ENCODE measurements at regions not wholly inside any gene's neighbourhood (a gene's known extent, or its start where the extent isn't known, plus 50 kb on each side); places are given as distances from the start of the nearest gene placed in this dataset.
"Not testable (repeated sequence)": the region's sequence is repeated elsewhere in the genome, so short reads cannot be mapped to it uniquely, and the experiment has no call there.

- H3K27me3 Mint-ChIP-seq; H3K4me1 Mint-ChIP-seq (ENCODE audit: unreplicated experiment); DNase-seq (ENCODE audit: extremely low spot score, unreplicated experiment): not testable (repeated sequence)
These were observed 435.2 kb downstream of the ZNF479 start for GRCh38 chr7:56697058-56697457.

GRCh38 chr7:56686276-56686859, 445.9 kb downstream of the ZNF479 start:
- TF ChIP-seq CTCF (conservative IDR thresholded peaks at IDR 0.05): no peak
- Mint-ChIP-seq H3K9me3 (peaks cover 5% of the 10 kb centered on the region), H3K4me3 (no peak overlapping the region), H3K36me3 (no peaks in the 10 kb centered on the region), H3K4me1 (ENCODE audit: unreplicated experiment) (no peaks in the 10 kb centered on the region), H3K27ac (no peak overlapping the region), H3K27me3 (no peaks in the 10 kb centered on the region)
- DNase-seq (ENCODE audit: extremely low spot score, unreplicated experiment): no peak

More at GRCh38 chr7:56697058-56697457, 435.2 kb downstream of the ZNF479 start:
- not testable (repeated sequence) for H3K9me3 Mint-ChIP-seq, H3K36me3 Mint-ChIP-seq, H3K27ac Mint-ChIP-seq, H3K4me3 Mint-ChIP-seq

- H3K27me3 Mint-ChIP-seq: no peaks in the 10 kb centered on the region
- H3K27ac Mint-ChIP-seq: no peak overlapping the region
- no peaks in the 10 kb centered on the region for H3K36me3 Mint-ChIP-seq
- no peak for DNase-seq (ENCODE audit: extremely low spot score, unreplicated experiment)
- peaks cover 19% of the 10 kb centered on the region for H3K9me3 Mint-ChIP-seq
- no peaks in the 10 kb centered on the region for H3K4me1 Mint-ChIP-seq (ENCODE audit: unreplicated experiment)
- no peak overlapping the region for H3K4me3 Mint-ChIP-seq
- TF ChIP-seq CTCF (conservative IDR thresholded peaks at IDR 0.05): no peak
These were observed 493.0 kb downstream of the ZNF479 start for GRCh38 chr7:56639173-56639746.

GRCh38 chr7:56609852-56610355, 493.7 kb upstream of the NUPR2 start:
- Mint-ChIP-seq H3K4me1 (ENCODE audit: unreplicated experiment) (no peaks in the 10 kb centered on the region), H3K4me3 (no peak overlapping the region), H3K36me3 (no peaks in the 10 kb centered on the region), H3K27me3 (no peaks in the 10 kb centered on the region), H3K9me3 (peaks cover 17% of the 10 kb centered on the region), H3K27ac (no peak overlapping the region)
- no peak for TF ChIP-seq CTCF (conservative IDR thresholded peaks at IDR 0.05)
- no peak for DNase-seq (ENCODE audit: extremely low spot score, unreplicated experiment)

GRCh38 chr7:56605146-56605545, 488.9 kb upstream of the NUPR2 start:
- H3K27me3 Mint-ChIP-seq: no peaks in the 10 kb centered on the region
- no peak overlapping the region for H3K4me3 Mint-ChIP-seq
- peaks cover 13% of the 10 kb centered on the region for H3K9me3 Mint-ChIP-seq
- no peak for DNase-seq (ENCODE audit: extremely low spot score, unreplicated experiment)
- TF ChIP-seq CTCF (conservative IDR thresholded peaks at IDR 0.05): no peak
- no peak overlapping the region for H3K27ac Mint-ChIP-seq
- H3K36me3 Mint-ChIP-seq: no peaks in the 10 kb centered on the region
- H3K4me1 Mint-ChIP-seq (ENCODE audit: unreplicated experiment): no peaks in the 10 kb centered on the region

GRCh38 chr7:56578612-56579011, 462.4 kb upstream of the NUPR2 start:
- Mint-ChIP-seq H3K27ac (no peak overlapping the region), H3K27me3 (no peaks in the 10 kb centered on the region), H3K4me3 (no peak overlapping the region), H3K9me3 (peaks cover 33% of the 10 kb centered on the region), H3K36me3 (no peaks in the 10 kb centered on the region), H3K4me1 (ENCODE audit: unreplicated experiment) (no peaks in the 10 kb centered on the region)
- no peak for TF ChIP-seq CTCF (conservative IDR thresholded peaks at IDR 0.05)
- DNase-seq (ENCODE audit: extremely low spot score, unreplicated experiment): no peak

Measured in type B pancreatic cell (in vitro differentiated cells).